Ammon's horn (tissue), 1 donor: ENCODE measurements at regions not wholly inside any gene's neighbourhood (a gene's known extent, or its start where the extent isn't known, plus 50 kb on each side); places are given as distances from the start of the nearest gene placed in this dataset.
A peak's percentile ranks its signal among the peaks of the same experiment; 100 is the strongest.
"Not testable (repeated sequence)": the region's sequence is repeated elsewhere in the genome, so short reads cannot be mapped to it uniquely, and the experiment has no call there.

Experiments
- DNase-seq: peaks from one replicate; pipeline ENCODE4 v3.0.0-alpha.2; 2016; ENCODE audit warnings: low spot score

DNA sequence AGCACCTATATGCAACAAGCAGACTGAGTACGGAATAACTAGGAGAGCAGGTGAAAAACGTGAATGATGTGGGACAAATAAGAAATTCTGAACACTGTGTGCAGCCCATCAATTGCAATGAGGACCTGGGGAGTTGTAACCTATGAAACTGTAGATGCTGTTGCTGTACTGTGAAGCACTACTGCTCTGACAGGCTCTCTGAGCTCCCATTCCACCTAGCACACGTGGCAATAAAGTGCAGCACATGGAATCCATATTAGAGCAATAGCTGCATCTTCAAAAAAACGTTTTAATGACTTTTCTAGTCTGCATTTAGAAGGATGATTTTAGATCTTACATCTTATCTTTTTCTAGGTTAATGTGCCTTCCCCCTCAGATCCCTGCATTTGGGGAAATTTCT, 748.7 kb upstream of the GOLIM4 start:
- no peak for DNase-seq

GRCh38 chr3:168843481-168843880, 747.8 kb upstream of the GOLIM4 start:
- DNase-seq: no peak

GRCh38 chr3:168839653-168840052, 743.9 kb upstream of the GOLIM4 start:
- no peak for DNase-seq

DNA sequence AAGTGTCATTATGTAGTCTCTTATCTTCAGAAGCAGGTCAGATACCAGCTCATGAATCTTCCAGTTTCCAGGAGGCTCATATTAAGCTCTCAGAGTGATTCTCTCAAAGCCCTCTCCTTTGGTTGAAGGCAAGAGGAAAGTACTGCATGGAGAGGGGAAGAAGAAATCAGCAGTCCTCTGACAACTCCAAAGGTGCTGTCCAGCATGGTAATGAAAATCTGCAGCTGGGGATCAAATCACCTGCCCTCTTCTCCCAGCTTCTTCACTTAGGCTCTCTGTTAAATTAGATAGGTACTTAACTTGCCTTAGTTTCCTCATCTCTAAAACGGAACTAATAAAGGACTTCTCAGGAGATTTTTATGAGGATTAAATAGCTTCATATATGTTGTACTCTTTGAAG, 738.8 kb upstream of the GOLIM4 start:
- no peak for DNase-seq

DNA sequence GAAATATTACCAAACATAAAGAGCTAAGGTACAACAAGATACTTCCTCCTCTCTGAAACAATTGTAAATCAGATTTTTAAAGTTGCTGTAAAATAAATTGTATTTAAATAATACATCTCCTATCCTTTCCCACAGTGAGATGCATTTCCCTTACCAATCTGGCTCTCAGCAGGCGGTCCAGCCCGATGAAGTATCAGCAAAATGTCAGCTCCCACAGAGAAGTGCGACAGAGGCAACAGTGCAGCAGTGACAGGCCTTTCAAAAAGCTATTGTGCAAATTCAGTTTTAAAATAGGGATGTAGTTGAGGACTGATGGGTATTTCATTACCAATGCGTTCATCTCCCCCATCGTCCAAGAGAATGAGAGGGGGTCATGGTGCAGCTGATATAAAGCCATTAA, 733.2 kb upstream of the GOLIM4 start:
- DNase-seq: no peak

DNA sequence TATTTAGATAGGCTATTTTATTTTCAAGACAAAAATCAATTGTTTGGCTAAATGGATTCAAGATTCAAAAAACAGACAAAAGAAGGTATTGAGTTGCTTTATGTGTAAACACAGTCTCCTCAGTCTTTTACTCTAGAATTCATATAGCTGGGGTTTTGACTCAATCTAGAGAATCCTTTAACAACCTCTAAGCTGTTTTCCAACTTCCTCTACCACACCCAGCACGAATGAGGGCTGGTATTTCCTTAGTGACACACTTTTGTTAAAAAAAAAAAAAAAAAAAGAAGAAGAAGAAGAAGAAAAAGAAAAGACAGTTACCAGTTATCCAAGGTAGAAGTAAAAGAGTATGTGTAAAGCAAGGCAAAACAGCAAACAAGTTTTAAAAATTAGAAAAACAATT, 732.8 kb upstream of the GOLIM4 start:
- no peak for DNase-seq

DNA sequence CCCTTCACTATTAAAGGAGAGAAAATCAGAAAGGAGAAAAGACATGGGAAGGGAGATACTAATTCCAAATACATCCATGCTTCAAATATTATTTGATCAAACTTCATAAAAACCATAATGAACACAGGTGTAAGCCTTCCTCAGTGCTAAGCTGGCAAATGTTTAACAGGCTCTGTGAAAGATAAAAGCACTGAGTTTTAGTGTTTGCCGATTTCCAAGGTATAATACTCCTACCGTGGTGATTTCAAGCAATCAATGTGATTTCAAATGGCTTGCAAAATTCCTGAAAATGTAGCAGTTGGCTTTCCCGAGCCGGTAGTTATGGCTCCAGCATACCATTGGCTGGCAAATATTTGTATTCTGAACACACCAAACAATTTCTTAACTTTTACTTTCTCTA, 732.3 kb upstream of the GOLIM4 start:
- no peak for DNase-seq

DNA sequence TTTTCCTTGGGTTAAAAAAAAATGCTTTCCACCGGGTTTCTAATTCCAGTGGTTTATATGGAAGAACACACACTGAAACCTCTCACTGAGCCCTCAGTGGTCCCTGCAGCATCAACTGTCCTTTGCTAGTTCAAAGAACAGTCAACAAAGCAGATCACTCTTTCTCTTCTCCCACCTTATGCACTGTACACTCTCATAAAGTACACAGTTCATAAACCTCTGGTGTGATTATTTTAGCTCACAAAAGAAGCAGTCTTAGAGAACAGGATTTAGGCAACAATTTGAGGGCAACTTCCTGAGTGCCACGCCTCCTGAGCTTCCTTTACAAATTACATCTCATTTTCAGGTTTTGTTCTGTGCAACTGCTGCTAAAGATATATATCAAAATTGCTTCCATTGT, 728.4 kb upstream of the GOLIM4 start:
- DNase-seq: no peak

DNA sequence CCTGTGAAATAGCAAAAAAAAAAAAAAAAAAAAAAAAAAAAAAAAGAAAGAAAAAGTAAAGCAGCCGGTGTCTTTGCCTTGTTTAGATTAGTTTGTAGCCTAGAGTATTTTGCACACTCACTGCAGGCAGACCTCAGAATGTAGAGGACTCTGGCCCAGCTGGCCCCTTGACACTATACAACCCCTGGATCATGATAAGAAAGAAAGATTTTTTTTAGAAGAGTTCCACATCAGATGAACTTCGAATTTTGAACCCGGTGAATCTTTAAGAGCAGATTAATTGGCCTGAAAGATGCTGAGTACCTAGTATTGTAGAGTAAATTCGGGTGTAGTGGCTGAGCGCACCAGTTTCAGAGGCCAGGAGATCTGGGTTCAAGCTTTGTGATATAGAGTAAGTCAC, 727.7 kb upstream of the GOLIM4 start:
- DNase-seq: no peak

DNA sequence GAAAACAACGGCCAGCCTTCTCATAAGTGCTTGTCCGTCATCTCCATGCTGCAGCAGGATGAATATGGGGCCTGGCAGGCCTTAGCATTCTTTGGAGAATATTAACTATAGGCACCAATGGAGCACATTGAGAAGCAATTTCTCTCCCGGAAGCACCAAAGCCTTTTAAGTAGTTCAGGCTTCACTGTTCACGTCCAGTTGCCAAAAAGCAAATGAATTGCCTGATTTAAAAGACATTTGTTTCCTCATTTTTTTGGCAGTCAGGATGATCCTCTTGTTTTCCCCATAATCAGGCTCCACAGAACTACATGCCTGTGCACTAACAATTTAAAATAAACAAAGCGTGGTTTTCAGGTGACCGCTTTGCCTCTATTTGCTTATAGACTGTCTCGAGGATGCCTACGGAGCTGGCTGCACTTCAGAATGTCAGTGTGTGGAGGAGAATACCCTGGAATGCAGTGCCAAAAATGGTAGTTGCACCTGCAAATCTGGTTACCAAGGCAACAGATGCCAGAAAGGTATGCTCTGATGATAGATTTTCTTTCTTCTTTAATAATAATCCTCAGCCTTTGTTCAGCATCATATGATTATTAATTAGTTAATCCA, 725.2 kb upstream of the GOLIM4 start:
- DNase-seq: peak; percentile 4

DNA sequence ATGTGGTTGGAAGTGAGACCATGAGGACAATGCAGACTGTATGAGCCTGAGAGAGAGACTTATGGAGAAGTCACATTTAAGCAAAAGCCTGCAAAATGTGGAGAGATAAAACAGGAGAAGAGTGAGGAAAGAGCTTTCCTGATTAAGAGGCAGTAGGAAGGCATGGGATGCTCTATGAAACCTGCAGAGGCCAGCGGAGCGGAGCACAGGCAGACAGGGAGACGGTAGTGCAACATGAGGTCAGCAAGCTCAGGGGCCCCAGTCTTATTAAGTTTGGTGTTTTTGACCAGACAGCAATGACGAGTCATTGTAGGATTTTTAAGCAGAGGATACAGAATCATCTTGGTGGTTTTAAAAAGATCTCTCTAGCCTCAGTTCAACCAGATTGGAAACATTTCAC, 721.5 kb upstream of the GOLIM4 start:
- DNase-seq: no peak

GRCh38 chr3:168815946-168816345, 720.2 kb upstream of the GOLIM4 start:
- DNase-seq: no peak

DNA sequence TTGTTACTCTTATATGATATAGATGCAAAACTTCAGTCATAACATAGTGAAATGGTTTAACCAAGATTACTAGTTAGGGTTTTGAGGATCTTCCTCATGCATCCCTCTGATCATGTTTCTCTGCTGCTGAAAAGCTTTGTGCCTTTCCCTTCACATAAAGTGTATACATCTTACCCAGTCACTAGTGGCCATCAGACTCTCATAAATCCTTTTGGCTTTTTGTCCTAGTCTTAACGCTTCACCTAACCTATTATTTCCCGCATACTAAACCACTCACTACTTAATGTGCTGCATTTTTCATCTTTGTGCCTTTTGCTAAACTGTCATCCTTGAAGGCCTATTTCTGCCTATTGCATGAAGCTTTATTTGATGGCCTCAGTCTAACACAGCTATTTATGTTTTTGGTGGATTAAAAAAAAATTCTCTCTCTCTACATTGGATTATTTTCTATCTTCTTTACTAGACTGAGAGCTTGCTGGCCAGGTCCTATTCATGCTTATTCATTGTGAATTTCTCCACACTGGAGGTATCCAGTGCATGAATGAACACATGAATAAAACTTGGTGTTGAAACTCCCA, 717.6 kb upstream of the GOLIM4 start:
- no peak for DNase-seq

GRCh38 chr3:168812234-168812633, 716.5 kb upstream of the GOLIM4 start:
- no peak for DNase-seq

GRCh38 chr3:168808596-168808995, 712.9 kb upstream of the GOLIM4 start:
- no peak for DNase-seq

- DNase-seq: no peak
Observed at GRCh38 chr3:168807448-168807847, 711.7 kb upstream of the GOLIM4 start.

GRCh38 chr3:168806871-168807270, 711.1 kb upstream of the GOLIM4 start:
- DNase-seq: no peak

GRCh38 chr3:168803536-168803935, 707.8 kb upstream of the GOLIM4 start:
- no peak for DNase-seq

DNA sequence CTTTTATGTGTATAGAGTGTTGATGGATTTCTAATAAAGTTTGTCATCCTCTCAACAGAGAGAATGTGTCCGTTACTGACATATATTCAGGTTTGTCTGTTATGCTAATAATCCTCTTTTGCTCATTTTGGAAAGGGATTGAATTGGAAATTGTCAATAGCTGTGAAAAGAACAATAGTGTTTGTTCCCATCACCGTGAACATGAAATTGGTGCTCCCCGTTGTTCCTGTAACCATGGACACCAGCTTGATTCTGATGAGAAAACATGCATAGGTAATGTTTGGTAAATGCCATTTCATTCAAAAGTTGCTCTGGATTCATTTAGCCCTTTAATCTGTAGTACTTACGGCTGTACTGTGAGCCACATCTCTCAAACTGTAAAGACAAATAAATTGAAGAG, 707.0 kb upstream of the GOLIM4 start:
- no peak for DNase-seq

- no peak for DNase-seq
Observed at GRCh38 chr3:168801794-168802193, 706.1 kb upstream of the GOLIM4 start.

GRCh38 chr3:168796339-168796738, 700.6 kb upstream of the GOLIM4 start:
- DNase-seq: no peak

- DNase-seq: no peak
Observed at GRCh38 chr3:168794427-168794826, 698.7 kb upstream of the GOLIM4 start.

- no peak for DNase-seq
Observed at GRCh38 chr3:168782193-168782592, 686.5 kb upstream of the GOLIM4 start.

- not testable (repeated sequence) for DNase-seq
Observed at GRCh38 chr3:168779970-168780645, 684.4 kb upstream of the GOLIM4 start.
